Thyroid gland (tissue), 4 donors: ENCODE measurements at regions not wholly inside any gene's neighbourhood (a gene's known extent, or its start where the extent isn't known, plus 50 kb on each side); places are given as distances from the start of the nearest gene placed in this dataset.

Experiments
- POLR2A ChIP-seq, 2 donors: fragments of 450-650 bp; IDR thresholded peaks; one replicate each; pipeline ENCODE4 v1.6.1; 2017; ENCODE audit warnings: antibody characterized with exemption in 2 of 2, mild to moderate bottlenecking in 2 of 2, moderate library complexity in 1 of 2
- TF ChIP-seq, protein P1 (sequence below), 6 experiments: fragments of 200-600 bp in 3 of 6; fragments of 450-650 bp in 3 of 6; sonication (generic) in 3 of 6; IDR thresholded peaks; one replicate each; pipeline ENCODE4 v1.5.1; 2016 to 2019; ENCODE audit warnings: antibody characterized with exemption in 6 of 6, mild to moderate bottlenecking in 2 of 6, inconsistent platforms in 1 of 6, moderate library complexity in 1 of 6

DNA sequence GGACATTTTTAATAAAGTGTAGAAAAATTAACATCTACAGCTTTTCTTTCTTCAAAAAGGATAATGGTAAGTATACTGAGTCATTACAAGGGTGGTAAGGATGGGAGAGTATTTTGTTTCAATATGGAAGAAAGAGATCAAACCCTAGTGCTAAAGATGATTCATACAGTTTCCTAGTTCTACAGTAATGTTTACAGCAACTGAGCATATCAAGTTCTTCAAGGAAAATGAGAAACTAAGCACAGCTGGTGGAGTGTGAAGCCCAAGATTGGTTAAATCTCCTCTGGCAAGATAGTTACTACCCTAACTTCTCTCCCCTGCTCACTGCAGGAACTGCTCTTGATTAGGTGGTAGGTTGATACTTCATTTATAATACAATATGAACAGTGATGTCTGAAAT, 467.5 kb downstream of the XIRP2 start:
- TF ChIP-seq, protein P1, sequence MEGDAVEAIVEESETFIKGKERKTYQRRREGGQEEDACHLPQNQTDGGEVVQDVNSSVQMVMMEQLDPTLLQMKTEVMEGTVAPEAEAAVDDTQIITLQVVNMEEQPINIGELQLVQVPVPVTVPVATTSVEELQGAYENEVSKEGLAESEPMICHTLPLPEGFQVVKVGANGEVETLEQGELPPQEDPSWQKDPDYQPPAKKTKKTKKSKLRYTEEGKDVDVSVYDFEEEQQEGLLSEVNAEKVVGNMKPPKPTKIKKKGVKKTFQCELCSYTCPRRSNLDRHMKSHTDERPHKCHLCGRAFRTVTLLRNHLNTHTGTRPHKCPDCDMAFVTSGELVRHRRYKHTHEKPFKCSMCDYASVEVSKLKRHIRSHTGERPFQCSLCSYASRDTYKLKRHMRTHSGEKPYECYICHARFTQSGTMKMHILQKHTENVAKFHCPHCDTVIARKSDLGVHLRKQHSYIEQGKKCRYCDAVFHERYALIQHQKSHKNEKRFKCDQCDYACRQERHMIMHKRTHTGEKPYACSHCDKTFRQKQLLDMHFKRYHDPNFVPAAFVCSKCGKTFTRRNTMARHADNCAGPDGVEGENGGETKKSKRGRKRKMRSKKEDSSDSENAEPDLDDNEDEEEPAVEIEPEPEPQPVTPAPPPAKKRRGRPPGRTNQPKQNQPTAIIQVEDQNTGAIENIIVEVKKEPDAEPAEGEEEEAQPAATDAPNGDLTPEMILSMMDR (IDR thresholded peaks at IDR 0.05), result no peak
- no peak for TF ChIP-seq POLR2A (IDR thresholded peaks at IDR 0.05)
